Liver (tissue), 8 donors: ENCODE measurements at regions not wholly inside any gene's neighbourhood (a gene's known extent, or its start where the extent isn't known, plus 50 kb on each side); places are given as distances from the start of the nearest gene placed in this dataset.

Experiments used
- DNase-seq: peaks from one replicate; pipeline ENCODE4 v3.0.0-alpha.2; 2017; ENCODE audit warnings: low spot score
- H3K27ac ChIP-seq, 2 donors: one replicate each; pipeline ENCODE4 v1.7.0; 2013; ENCODE audit warnings: inconsistent platforms in 2 of 2, low read length in 2 of 2, control low read depth in 1 of 2, low read depth in 1 of 2, mild to moderate bottlenecking in 1 of 2
- H3K27me3 ChIP-seq, 4 donors: one replicate each; pipeline versions ENCODE4 v1.6.1 to v1.7.0; 2013; ENCODE audit warnings: low read length in 3 of 4, inconsistent platforms in 1 of 4, mild to moderate bottlenecking in 1 of 4, moderate library complexity in 1 of 4; ENCODE audit not compliant: control insufficient read depth in 4 of 4, insufficient read depth in 4 of 4
- H3K36me3 ChIP-seq, 4 donors: one replicate each; pipeline versions ENCODE4 v1.6.1 to v1.7.0; 2013; ENCODE audit warnings: low read length in 3 of 4, mild to moderate bottlenecking in 3 of 4, low read depth in 1 of 4, moderate library complexity in 1 of 4; ENCODE audit not compliant: control insufficient read depth in 4 of 4, insufficient read depth in 3 of 4
- H3K4me1 ChIP-seq, 4 donors: one replicate each; pipeline versions ENCODE4 v1.6.1 to v1.7.0; 2013; ENCODE audit warnings: low read length in 3 of 4, mild to moderate bottlenecking in 3 of 4, moderate library complexity in 1 of 4; ENCODE audit not compliant: control insufficient read depth in 4 of 4, insufficient read depth in 4 of 4
- H3K4me3 ChIP-seq, 3 donors: one replicate each; pipeline versions ENCODE4 v1.6.1 to v1.7.0; 2013; ENCODE audit warnings: low read length in 3 of 3, control low read depth in 1 of 3, low read depth in 1 of 3, mild to moderate bottlenecking in 1 of 3
- H3K9ac ChIP-seq, 2 donors: one replicate each; pipeline ENCODE4 v1.7.0; 2013; ENCODE audit warnings: low read length in 2 of 2, mild to moderate bottlenecking in 2 of 2, moderate library complexity in 2 of 2, control low read depth in 1 of 2, low read depth in 1 of 2
- H3K9me3 ChIP-seq, 4 donors: one replicate each; pipeline versions ENCODE4 v1.6.1 to v1.7.0; 2013; ENCODE audit warnings: low read length in 3 of 4; ENCODE audit not compliant: control insufficient read depth in 4 of 4
- ATF3 ChIP-seq: IDR thresholded peaks from 2 replicates; pipeline ENCODE4 v1.6.1; 2016; ENCODE audit warnings: antibody characterized with exemption
- CTCF ChIP-seq: fragments of 150-350 bp; IDR thresholded peaks from 2 replicates; pipeline ENCODE4 v1.5.1; 2017; ENCODE audit warnings: improper control_type of control experiment, low read depth, low read length; ENCODE audit not compliant: missing input control
- EGR1 ChIP-seq, 2 donors: IDR thresholded peaks; 2 replicates each; pipeline ENCODE4 v1.6.1; 2016 to 2018; ENCODE audit warnings: antibody characterized with exemption in 2 of 2, low read depth in 2 of 2
- FOXA1 ChIP-seq: IDR thresholded peaks from 2 replicates; pipeline ENCODE4 v1.6.1; 2016; ENCODE audit warnings: antibody characterized with exemption
- FOXA2 ChIP-seq: IDR thresholded peaks from 2 replicates; pipeline ENCODE4 v1.6.1; 2016; ENCODE audit warnings: antibody characterized with exemption
- GABPA ChIP-seq, 2 donors: IDR thresholded peaks in 1 of 2; conservative IDR thresholded peaks in 1 of 2; 2 replicates each; pipeline ENCODE4 v1.6.1; 2016; ENCODE audit warnings: antibody characterized with exemption in 2 of 2, mild to moderate bottlenecking in 1 of 2, moderate library complexity in 1 of 2
- HNF4A ChIP-seq, 2 donors: conservative IDR thresholded peaks; 2 replicates each; pipeline ENCODE4 v1.6.1; 2016; ENCODE audit warnings: antibody characterized with exemption in 2 of 2, mild to moderate bottlenecking in 2 of 2
- HNF4G ChIP-seq: IDR thresholded peaks from 2 replicates; pipeline ENCODE4 v1.6.1; 2016; ENCODE audit warnings: antibody characterized with exemption
- JUND ChIP-seq, 2 donors: IDR thresholded peaks; 2 replicates each; pipeline ENCODE4 v1.6.1; 2016; ENCODE audit warnings: antibody characterized with exemption in 2 of 2
- MAX ChIP-seq: IDR thresholded peaks from 2 replicates; pipeline ENCODE4 v1.6.1; 2016; ENCODE audit warnings: antibody characterized with exemption
- NR2F2 ChIP-seq: IDR thresholded peaks from 2 replicates; pipeline ENCODE4 v1.6.1; 2016; ENCODE audit warnings: antibody characterized with exemption
- RAD21 ChIP-seq, 2 donors: IDR thresholded peaks; 2 replicates each; pipeline ENCODE4 v1.6.1; 2016; ENCODE audit warnings: antibody characterized with exemption in 2 of 2, mild to moderate bottlenecking in 2 of 2
- REST ChIP-seq: IDR thresholded peaks from 2 replicates; pipeline ENCODE4 v1.6.1; 2016; ENCODE audit warnings: antibody characterized with exemption, mild to moderate bottlenecking
- RXRA ChIP-seq, 2 donors: IDR thresholded peaks; 2 replicates each; pipeline ENCODE4 v1.6.1; 2017 to 2018; ENCODE audit warnings: antibody characterized with exemption in 2 of 2, mild to moderate bottlenecking in 1 of 2
- SP1 ChIP-seq: IDR thresholded peaks from 2 replicates; pipeline ENCODE4 v1.6.1; 2018; ENCODE audit warnings: antibody characterized with exemption, mild to moderate bottlenecking
- TAF1 ChIP-seq: conservative IDR thresholded peaks from 2 replicates; pipeline ENCODE4 v1.6.1; 2016; ENCODE audit warnings: antibody characterized with exemption, mild to moderate bottlenecking
- YY1 ChIP-seq: IDR thresholded peaks from 2 replicates; pipeline ENCODE4 v1.6.1; 2016; ENCODE audit warnings: antibody characterized with exemption, mild to moderate bottlenecking
- ZBTB33 ChIP-seq: IDR thresholded peaks from 2 replicates; pipeline ENCODE4 v1.6.1; 2016; ENCODE audit warnings: antibody characterized with exemption
- WGBS: extraction: QIAGEN DNeasy Blood & Tissue Kit; methylation state at CpG from one replicate; pipeline ENCODE4 v1.1.7; 2013; 5-methylcytosine and 5-hydroxymethylcytosine counted together
- donor health status: healthy.
- donor health status: healthy.
- donor health status: healthy.
- donor health status: healthy.
- donor health status: healthy.

GRCh38 chr17:20934288-20934687 is 108.5 kb downstream of the USP22 start:
- Histone ChIP-seq H3K9me3 (no peaks in the 10 kb centered on the region), H3K4me3 (no peak overlapping the region), H3K27me3 (no peaks in the 10 kb centered on the region), H3K9ac (no peak overlapping the region), H3K4me1 (no peaks in the 10 kb centered on the region), H3K27ac (no peak overlapping the region), H3K36me3 (no peaks in the 10 kb centered on the region)
- TF ChIP-seq SP1 (no peak), RXRA (IDR thresholded peaks at IDR 0.05) (no peak), FOXA2 (no peak), CTCF (no peak), HNF4A (conservative IDR thresholded peaks at IDR 0.05) (no peak), REST (no peak), FOXA1 (no peak), TAF1 (no peak), JUND (IDR thresholded peaks at IDR 0.05) (no peak), YY1 (no peak), MAX (no peak), ATF3 (no peak), GABPA (IDR thresholded peaks at IDR 0.05 in 1 of 2, conservative IDR thresholded peaks at IDR 0.05 in 1 of 2) (no peak), ZBTB33 (no peak), RAD21 (IDR thresholded peaks at IDR 0.05) (no peak), HNF4G (no peak), NR2F2 (no peak), EGR1 (IDR thresholded peaks at IDR 0.05; ENCODE audit: low read depth in 2 of 2) (no peak)
- no peak for DNase-seq

GRCh38 chr17:20935740-20936139 is 107.1 kb downstream of the USP22 start:
- H3K9me3 ChIP-seq: no peaks in the 10 kb centered on the region
- no peak overlapping the region for H3K27ac ChIP-seq
- TF ChIP-seq FOXA1 (no peak), JUND (IDR thresholded peaks at IDR 0.05) (peak in 1 of 2 donors; percentile 19)
- no peak overlapping the region for H3K9ac ChIP-seq
- 14% methylated on average over 2 of the region's 2 CpGs for WGBS
- H3K4me1 ChIP-seq: no peaks in the 10 kb centered on the region
- DNase-seq: no peak
- H3K27me3 ChIP-seq: no peaks in the 10 kb centered on the region
- no peaks in the 10 kb centered on the region for H3K36me3 ChIP-seq
- no peak overlapping the region for H3K4me3 ChIP-seq
